Skeletal muscle tissue (tissue), 3 donors: ENCODE measurements at regions not wholly inside any gene's neighbourhood (a gene's known extent, or its start where the extent isn't known, plus 50 kb on each side); places are given as distances from the start of the nearest gene placed in this dataset.
"Not testable (repeated sequence)": the region's sequence is repeated elsewhere in the genome, so short reads cannot be mapped to it uniquely, and the experiment has no call there.

Source experiments
- H3K27ac ChIP-seq: one replicate; pipeline ENCODE4 v1.7.0; 2013; ENCODE audit warnings: mild to moderate bottlenecking, low read depth, low read length, inconsistent platforms
- H3K27me3 ChIP-seq, 3 donors: one replicate each; pipeline ENCODE4 v1.7.0; 2013; ENCODE audit warnings: low read length in 3 of 3; ENCODE audit not compliant: control insufficient read depth in 3 of 3, insufficient read depth in 3 of 3
- H3K36me3 ChIP-seq, 3 donors: one replicate each; pipeline ENCODE4 v1.7.0; 2013; ENCODE audit warnings: low read length in 3 of 3; ENCODE audit not compliant: control insufficient read depth in 3 of 3, insufficient read depth in 3 of 3
- H3K4me1 ChIP-seq, 3 donors: one replicate each; pipeline ENCODE4 v1.7.0; 2013; ENCODE audit warnings: low read length in 3 of 3, mild to moderate bottlenecking in 3 of 3; ENCODE audit not compliant: control insufficient read depth in 3 of 3, insufficient read depth in 3 of 3
- H3K4me3 ChIP-seq, 3 donors: one replicate each; pipeline ENCODE4 v1.7.0; 2013; ENCODE audit warnings: low read length in 3 of 3
- H3K9ac ChIP-seq, 3 donors: one replicate each; pipeline ENCODE4 v1.7.0; 2013; ENCODE audit warnings: low read length in 3 of 3, mild to moderate bottlenecking in 3 of 3, moderate library complexity in 2 of 3, low read depth in 1 of 3
- H3K9me3 ChIP-seq, 3 donors: one replicate each; pipeline ENCODE4 v1.7.0; 2013; ENCODE audit warnings: low read length in 3 of 3; ENCODE audit not compliant: control insufficient read depth in 3 of 3
- donor health status: Osteomylitis.

DNA sequence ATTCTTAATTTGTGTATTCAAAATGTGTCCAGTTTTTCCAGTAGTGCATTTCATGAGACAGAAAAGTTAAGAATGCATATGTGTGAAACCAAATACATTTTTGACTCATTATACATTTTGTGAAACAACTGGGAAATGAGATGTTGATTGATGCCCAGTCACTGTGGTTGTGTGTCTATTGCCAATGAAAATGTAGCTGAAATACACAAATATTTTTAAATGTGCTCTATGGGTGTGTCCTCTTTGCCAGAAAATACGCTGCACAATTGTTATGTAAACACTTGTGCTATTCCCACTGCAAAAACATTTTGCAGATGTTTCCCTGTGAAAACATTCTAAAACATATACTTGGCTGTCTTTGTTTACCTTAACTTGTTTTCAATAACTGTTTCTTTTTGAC is 395.2 kb downstream of the TFEC start:
- Histone ChIP-seq H3K9ac (no peak overlapping the region), H3K4me1 (no peaks in the 10 kb centered on the region), H3K27ac (no peak overlapping the region), H3K9me3 (no peaks in the 10 kb centered on the region), H3K27me3 (no peaks in the 10 kb centered on the region), H3K4me3 (no peak overlapping the region), H3K36me3 (no peaks in the 10 kb centered on the region)

DNA sequence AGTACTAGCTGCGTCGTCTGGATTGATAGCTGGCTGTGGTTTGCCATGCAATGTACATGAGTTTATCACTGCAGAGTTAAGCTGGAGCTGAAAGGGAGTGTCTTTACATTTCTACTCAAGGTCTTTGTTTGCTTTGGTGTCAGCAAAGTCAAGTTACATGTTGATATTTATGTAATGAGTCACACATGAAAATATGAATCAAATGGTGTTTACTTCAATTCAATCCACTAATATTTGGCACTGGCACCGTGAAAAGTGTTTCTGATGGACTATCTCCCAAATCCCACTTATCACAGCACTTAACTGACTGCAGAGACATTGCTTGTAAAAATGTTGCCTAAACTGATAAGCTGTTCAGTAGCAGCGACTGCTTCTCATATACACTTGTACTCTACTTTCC is 395.9 kb downstream of the TFEC start:
- no peaks in the 10 kb centered on the region for H3K4me1 ChIP-seq
- H3K27ac ChIP-seq, result no peak overlapping the region
- no peak overlapping the region for H3K9ac ChIP-seq
- no peaks in the 10 kb centered on the region for H3K9me3 ChIP-seq
- H3K36me3 ChIP-seq, result no peaks in the 10 kb centered on the region
- no peak overlapping the region for H3K4me3 ChIP-seq
- H3K27me3 ChIP-seq, result no peaks in the 10 kb centered on the region

DNA sequence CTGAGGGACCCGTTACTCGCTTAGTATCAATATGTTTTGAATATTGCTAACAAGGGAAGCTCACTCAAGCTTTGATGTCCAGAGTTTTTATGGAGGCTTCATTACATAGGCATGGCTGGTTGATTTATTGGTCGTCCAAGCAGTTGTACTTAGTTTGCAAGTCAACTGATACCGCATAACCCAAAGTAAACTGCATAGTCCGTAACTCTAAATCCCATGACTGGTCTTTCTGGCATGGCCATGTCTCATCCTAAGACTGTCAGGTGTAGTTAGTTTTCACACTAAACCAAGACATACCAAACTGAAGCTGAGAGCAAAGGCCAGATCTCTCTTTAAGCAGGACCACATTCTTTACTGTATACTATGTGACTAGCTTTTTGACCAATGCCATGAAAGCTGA is 397.9 kb downstream of the TFEC start:
- no peak overlapping the region for H3K9ac ChIP-seq
- H3K4me3 ChIP-seq, result no peak overlapping the region
- no peaks in the 10 kb centered on the region for H3K4me1 ChIP-seq
- no peaks in the 10 kb centered on the region for H3K36me3 ChIP-seq
- no peak overlapping the region for H3K27ac ChIP-seq
- no peaks in the 10 kb centered on the region for H3K27me3 ChIP-seq
- H3K9me3 ChIP-seq, result no peaks in the 10 kb centered on the region

DNA sequence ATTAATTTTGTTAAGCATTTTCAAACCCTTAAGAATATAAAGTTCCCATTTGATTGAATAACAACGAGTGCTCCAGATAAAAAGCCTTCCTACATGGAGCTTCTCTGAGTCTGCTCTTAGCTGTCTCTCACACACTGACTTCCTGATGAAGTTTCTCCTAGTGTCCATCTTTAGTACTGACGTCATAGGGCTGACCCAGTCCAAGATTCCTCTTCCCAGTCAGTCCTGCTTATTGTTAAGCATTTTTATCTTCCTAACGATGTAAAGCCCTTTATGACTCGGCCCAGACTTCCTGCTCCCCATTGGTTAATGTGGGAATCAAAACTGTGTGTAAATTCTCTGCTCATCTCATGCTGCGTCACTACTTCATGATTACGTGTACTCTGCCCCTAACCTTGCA is 398.8 kb downstream of the TFEC start:
- H3K9ac ChIP-seq, result no peak overlapping the region
- no peaks in the 10 kb centered on the region for H3K4me1 ChIP-seq
- H3K27me3 ChIP-seq, result no peaks in the 10 kb centered on the region
- no peak overlapping the region for H3K4me3 ChIP-seq
- H3K27ac ChIP-seq, result no peak overlapping the region
- no peaks in the 10 kb centered on the region for H3K9me3 ChIP-seq
- H3K36me3 ChIP-seq, result no peaks in the 10 kb centered on the region

DNA sequence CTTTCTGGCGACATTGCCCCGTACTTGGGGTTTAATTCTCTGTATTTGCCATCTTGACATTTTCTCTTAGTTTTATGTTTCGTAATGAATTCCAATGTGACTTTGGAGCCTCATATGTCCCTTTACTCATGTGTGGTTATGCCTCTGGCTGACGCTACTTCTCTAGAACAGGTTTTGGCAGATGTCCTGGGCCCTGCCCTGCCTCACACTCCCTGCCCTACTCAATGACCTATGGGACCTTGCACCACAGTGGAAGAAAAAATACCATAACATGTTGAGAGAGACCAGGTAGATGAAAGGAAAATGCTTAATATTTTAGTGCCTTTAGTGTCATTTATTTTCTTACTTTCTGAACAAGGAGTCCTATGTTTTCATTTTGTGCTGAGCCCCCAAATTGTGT is 400.5 kb downstream of the TFEC start:
- Histone ChIP-seq H3K27me3 (no peaks in the 10 kb centered on the region), H3K27ac (no peak overlapping the region), H3K4me1 (no peaks in the 10 kb centered on the region), H3K9me3 (no peaks in the 10 kb centered on the region), H3K36me3 (no peaks in the 10 kb centered on the region), H3K9ac (no peak overlapping the region), H3K4me3 (no peak overlapping the region)

DNA sequence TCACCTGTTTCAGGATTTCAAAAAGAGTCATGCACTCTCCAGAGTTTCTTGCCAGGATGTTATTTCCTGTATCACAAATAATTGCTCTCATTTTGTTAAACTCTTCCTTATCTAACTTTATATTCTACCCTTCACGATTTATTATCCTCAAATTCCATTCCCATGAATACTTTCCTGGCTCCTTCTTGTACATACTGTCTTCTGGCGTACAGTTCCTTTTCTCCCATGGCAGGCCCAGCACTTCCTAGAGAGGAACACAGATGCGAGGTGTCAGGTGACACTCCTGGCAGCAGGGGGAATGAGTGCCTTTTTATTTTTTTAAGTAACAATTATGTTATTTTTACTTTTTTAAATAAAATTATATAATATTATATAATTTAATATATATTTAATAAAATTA is 411.9 kb downstream of the TFEC start:
- no peaks in the 10 kb centered on the region for H3K9me3 ChIP-seq
- H3K9ac ChIP-seq, result no peak overlapping the region
- no peak overlapping the region for H3K4me3 ChIP-seq
- no peaks in the 10 kb centered on the region for H3K4me1 ChIP-seq
- no peaks in the 10 kb centered on the region for H3K36me3 ChIP-seq
- no peaks in the 10 kb centered on the region for H3K27me3 ChIP-seq
- no peak overlapping the region for H3K27ac ChIP-seq

DNA sequence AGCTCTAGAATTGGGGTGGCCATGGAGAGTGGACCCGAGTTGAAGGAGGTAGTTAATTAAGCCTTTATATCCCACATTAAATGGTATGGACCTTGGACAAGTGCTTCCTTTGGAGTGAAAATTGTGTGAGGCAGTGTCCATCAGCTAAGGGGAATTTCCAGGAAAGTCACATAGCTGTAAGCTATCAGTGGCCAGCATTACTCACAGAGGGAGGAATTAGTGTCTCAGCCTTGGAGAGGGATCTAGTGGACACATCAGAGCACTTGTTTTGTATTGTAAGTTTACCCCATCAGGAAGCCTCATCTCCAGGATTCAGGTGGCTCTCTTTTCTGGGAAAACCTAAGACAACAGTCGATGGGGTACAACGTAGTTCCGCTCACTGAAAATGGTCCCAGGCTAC is 416.7 kb downstream of the TFEC start:
- H3K27ac ChIP-seq, result no peak overlapping the region
- no peaks in the 10 kb centered on the region for H3K36me3 ChIP-seq
- H3K9ac ChIP-seq, result no peak overlapping the region
- no peaks in the 10 kb centered on the region for H3K4me1 ChIP-seq
- H3K27me3 ChIP-seq, result no peaks in the 10 kb centered on the region
- H3K4me3 ChIP-seq, result no peak overlapping the region
- no peaks in the 10 kb centered on the region for H3K9me3 ChIP-seq

DNA sequence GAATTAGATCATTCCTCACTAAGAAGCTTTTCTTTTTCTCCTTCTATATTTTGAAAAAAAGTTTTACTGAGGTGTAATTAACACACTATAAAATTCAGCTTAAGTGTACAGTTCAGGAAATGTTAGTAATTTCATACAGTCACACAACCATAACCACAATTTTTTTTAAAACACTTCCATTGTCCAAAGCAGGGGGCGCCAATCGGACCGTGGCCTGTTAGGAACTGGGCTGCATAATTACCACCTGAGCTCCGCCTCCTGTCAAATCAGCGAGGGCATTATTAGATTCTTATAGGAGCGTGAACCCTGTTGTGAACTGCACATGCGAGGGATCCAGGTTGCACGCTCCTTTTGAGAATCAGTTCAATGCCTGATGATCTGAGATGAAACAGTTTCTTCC is 427.1 kb downstream of the TFEC start:
- Histone ChIP-seq H3K4me1 (no peaks in the 10 kb centered on the region), H3K27ac (no peak overlapping the region), H3K27me3 (no peaks in the 10 kb centered on the region)

DNA sequence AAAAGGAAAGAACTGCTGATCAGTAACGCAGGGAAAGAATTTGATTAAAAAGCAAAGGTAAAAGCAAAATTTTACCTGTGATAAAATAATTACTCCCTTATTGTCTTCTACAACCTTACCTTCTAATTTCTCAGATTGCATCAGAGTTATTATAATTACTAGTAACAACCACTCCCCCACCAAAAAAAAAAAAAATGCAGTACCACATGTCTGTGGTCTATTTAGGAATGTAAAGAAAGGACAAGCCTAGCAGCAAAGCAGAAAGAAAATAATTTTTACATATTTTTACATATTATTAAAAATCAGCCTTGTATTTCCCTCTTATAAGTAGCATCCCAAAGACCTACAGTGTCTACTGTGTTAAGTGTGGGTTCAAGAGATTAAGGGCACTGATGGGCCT is 430.4 kb downstream of the TFEC start:
- Histone ChIP-seq H3K9ac (no peak overlapping the region), H3K27ac (no peak overlapping the region), H3K4me3 (no peak overlapping the region), H3K4me1 (no peaks in the 10 kb centered on the region), H3K36me3 (no peaks in the 10 kb centered on the region), H3K27me3 (no peaks in the 10 kb centered on the region), H3K9me3 (no peaks in the 10 kb centered on the region)

More for the DNA sequence above, 427.1 kb downstream of the TFEC start:
- Histone ChIP-seq H3K4me3 (no peak overlapping the region), H3K36me3 (no peaks in the 10 kb centered on the region), H3K9me3 (no peaks in the 10 kb centered on the region), H3K9ac (no peak overlapping the region)

DNA sequence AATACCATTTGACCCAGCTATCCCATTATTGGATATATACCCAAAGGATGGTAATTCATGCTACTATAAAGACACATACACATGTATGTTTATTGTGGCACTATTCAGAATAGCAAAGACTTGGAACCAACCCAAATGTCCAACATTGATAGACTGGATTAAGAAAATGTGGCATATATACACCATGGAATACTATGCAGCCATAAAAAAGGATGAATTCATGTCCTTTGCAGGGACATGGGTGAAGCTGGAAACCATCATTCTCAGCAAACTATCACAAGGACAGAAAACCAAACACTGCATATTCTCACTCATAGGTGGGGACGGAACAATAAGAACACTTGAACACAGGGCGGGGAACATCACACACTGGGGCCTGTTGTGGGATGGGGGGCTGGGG is 431.4 kb downstream of the TFEC start:
- not testable (repeated sequence) for H3K9me3 ChIP-seq, H3K9ac ChIP-seq, H3K36me3 ChIP-seq, H3K4me3 ChIP-seq, H3K27me3 ChIP-seq, H3K27ac ChIP-seq, H3K4me1 ChIP-seq

DNA sequence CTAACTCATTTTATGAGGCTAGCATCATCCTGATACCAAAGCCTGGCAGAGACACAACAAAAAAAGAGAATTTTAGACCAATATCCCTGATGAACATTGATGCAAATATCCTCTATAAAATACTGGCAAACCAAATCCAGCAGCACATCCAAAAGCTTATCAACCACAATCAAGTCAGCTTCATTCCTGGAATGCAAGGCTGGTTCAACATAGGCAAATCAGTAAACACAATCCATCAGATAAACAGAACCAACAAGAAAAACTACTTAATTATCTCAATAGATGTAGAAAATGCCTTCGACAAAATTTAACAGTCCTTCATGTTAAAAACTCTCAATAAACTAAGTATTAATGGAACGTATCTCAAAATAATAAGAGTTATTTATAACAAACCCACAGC is 433.3 kb downstream of the TFEC start:
- not testable (repeated sequence) for H3K9me3 ChIP-seq, H3K27me3 ChIP-seq, H3K9ac ChIP-seq

More for the DNA sequence above, 433.3 kb downstream of the TFEC start:
- H3K36me3 ChIP-seq, H3K27ac ChIP-seq, H3K4me3 ChIP-seq, H3K4me1 ChIP-seq: not testable (repeated sequence)
